ENCODE measurements at regions not wholly inside any gene's neighbourhood (a gene's known extent, or its start where the extent isn't known, plus 50 kb on each side); places are given as distances from the start of the nearest gene placed in this dataset.

DNA sequence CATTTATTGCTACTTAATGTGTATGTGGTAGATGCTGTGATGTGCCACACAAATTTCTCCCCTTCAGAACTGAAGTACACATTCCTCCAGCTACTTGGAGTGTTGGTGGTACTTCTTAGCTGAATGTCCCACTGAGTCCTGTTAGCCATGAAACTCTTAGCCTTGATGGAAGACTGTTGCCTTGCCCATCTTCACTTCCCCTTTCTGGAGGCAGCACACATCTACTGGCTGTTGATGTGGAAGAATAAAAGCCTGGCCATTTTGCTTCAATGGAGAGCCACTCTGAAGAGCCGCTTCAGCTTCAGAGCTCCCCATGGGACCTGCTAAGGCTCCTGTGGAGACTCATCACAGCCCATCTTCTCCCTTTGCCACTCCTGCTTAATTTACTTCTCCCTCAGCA, 157.7 kb upstream of the PITX2 start:
- TF ChIP-seq EZH2 (IDR thresholded peaks at IDR 0.05; ENCODE audit: borderline replicate concordance) (no peak), CTCF (IDR thresholded peaks at IDR 0.05; ENCODE audit: poor library complexity) (no peak), EZH2phosphoT487 (IDR thresholded peaks at IDR 0.05; ENCODE audit: low read depth, severe bottlenecking, unreplicated experiment) (no peak)
